IMR-90 (cell line): ENCODE measurements at regions not wholly inside any gene's neighbourhood (a gene's known extent, or its start where the extent isn't known, plus 50 kb on each side); places are given as distances from the start of the nearest gene placed in this dataset.

Experiments
- ATAC-seq: fragments of 200-7000 bp; cut with Tn5 transposase; 2 replicates; pipeline ENCODE4 v1.9.1; 2020; ENCODE audit warnings: low read depth, mild to moderate bottlenecking, moderate library complexity
- BruUV-seq: library from RNA; stranded (reverse); fragments of 400-500 nt; replicated peaks from 2 replicates; lab custom pipeline; 2021; lab: Mats Ljungman, UMichigan
- CTCF ChIA-PET: fragments of 300-600 bp; formaldehyde crosslinking; extraction: SDS; loops from one replicate; lab custom pipeline; 2021; ENCODE audit warnings: antibody characterized with exemption; lab: Yijun Ruan, JAX
- POLR2A ChIA-PET: fragments of 300-600 bp; sonication (Branson Sonifier 250); formaldehyde crosslinking; loops from one replicate; lab custom pipeline; 2022; ENCODE audit warnings: antibody characterized with exemption; ENCODE audit not compliant: unreplicated experiment; lab: Charles Lee
- DNase-seq: peaks from one replicate; pipeline ENCODE4 v3.0.0; 2013
- H2AFZ ChIP-seq: replicated peaks from 2 replicates; pipeline ENCODE3; 2013; ENCODE audit warnings: low read length, mild to moderate bottlenecking; ENCODE audit not compliant: poor library complexity
- H2AK5ac ChIP-seq: 2 replicates; pipeline ENCODE4 v1.6.1; 2013; ENCODE audit warnings: low read depth, low read length, inconsistent platforms
- H2AK9ac ChIP-seq: replicated peaks from 2 replicates; pipeline ENCODE3; 2013; ENCODE audit warnings: mild to moderate bottlenecking, low read depth, low read length, moderate library complexity; ENCODE audit not compliant: poor library complexity
- H2BK120ac ChIP-seq: 2 replicates; pipeline ENCODE4 v1.6.1; 2013; ENCODE audit warnings: low read depth, low read length, inconsistent platforms
- H2BK15ac ChIP-seq: 3 replicates; pipeline ENCODE4 v1.6.1; 2013; ENCODE audit warnings: low read depth, low read length, inconsistent platforms
- H2BK20ac ChIP-seq: 2 replicates; pipeline ENCODE4 v1.6.1; 2013; ENCODE audit warnings: low read depth, mild to moderate bottlenecking, inconsistent platforms, low read length, moderate library complexity
- H2BK5ac ChIP-seq: 2 replicates; pipeline ENCODE4 v1.6.1; 2013; ENCODE audit warnings: mild to moderate bottlenecking, low read depth, low read length, inconsistent platforms; ENCODE audit not compliant: poor library complexity, severe bottlenecking
- H3K14ac ChIP-seq: replicated peaks from 2 replicates; pipeline ENCODE4 v1.6.1; 2013; ENCODE audit warnings: low read depth, low read length, inconsistent platforms
- H3K18ac ChIP-seq: 2 replicates; pipeline ENCODE4 v1.6.1; 2013; ENCODE audit warnings: low read depth, low read length, control low read depth
- H3K23ac ChIP-seq: 2 replicates; pipeline ENCODE4 v1.6.1; 2013; ENCODE audit warnings: low read depth, low read length, inconsistent platforms
- H3K27ac ChIP-seq: 2 replicates; pipeline ENCODE4 v1.5.1; 2013; ENCODE audit warnings: mild to moderate bottlenecking, control low read depth, low read length; ENCODE audit not compliant: insufficient read depth
- H3K27me3 ChIP-seq: 2 replicates; pipeline ENCODE4 v1.6.1; 2013; ENCODE audit warnings: low read length; ENCODE audit not compliant: control insufficient read depth, insufficient read depth
- H3K36me3 ChIP-seq: 2 replicates; pipeline ENCODE4 v1.6.1; 2013; ENCODE audit warnings: low read length, mixed read lengths; ENCODE audit not compliant: control insufficient read depth, insufficient read depth
- H3K4ac ChIP-seq: 2 replicates; pipeline ENCODE4 v1.6.1; 2013; ENCODE audit warnings: low read depth, low read length, inconsistent platforms
- H3K4me1 ChIP-seq: 2 replicates; pipeline ENCODE4 v1.6.1; 2013; ENCODE audit warnings: low read length, mixed read lengths; ENCODE audit not compliant: control insufficient read depth, insufficient read depth
- H3K4me2 ChIP-seq: 2 replicates; pipeline ENCODE4 v1.6.1; 2013; ENCODE audit warnings: low read depth, mild to moderate bottlenecking, control low read depth, low read length, moderate library complexity
- H3K4me3 ChIP-seq: 2 replicates; pipeline ENCODE4 v1.5.1; 2013; ENCODE audit warnings: low read depth, mild to moderate bottlenecking, control low read depth, low read length, moderate library complexity; ENCODE audit not compliant: insufficient read depth
- H3K56ac ChIP-seq: 2 replicates; pipeline ENCODE4 v1.6.1; 2013; ENCODE audit warnings: low read length, inconsistent platforms; ENCODE audit not compliant: insufficient read depth; ENCODE audit errors: extremely low read depth
- H3K79me1 ChIP-seq, 2 experiments: 2 replicates each; pipeline ENCODE4 v1.6.1; 2013; ENCODE audit warnings: low read length in 2 of 2, inconsistent platforms in 1 of 2, low read depth in 1 of 2
- H3K9ac ChIP-seq: 2 replicates; pipeline ENCODE4 v1.6.1; 2013; ENCODE audit warnings: low read depth, low read length, control low read depth
- H3K9me1 ChIP-seq: 2 replicates; pipeline ENCODE4 v1.6.1; 2013; ENCODE audit warnings: low read length, inconsistent platforms; ENCODE audit not compliant: insufficient read depth
- H3K9me3 ChIP-seq: 2 replicates; pipeline ENCODE4 v1.6.1; 2013; ENCODE audit warnings: low read length; ENCODE audit not compliant: control insufficient read depth, insufficient read depth
- H4K20me1 ChIP-seq: 2 replicates; pipeline ENCODE4 v1.6.1; 2013; ENCODE audit warnings: low read length, inconsistent platforms; ENCODE audit not compliant: insufficient read depth
- H4K5ac ChIP-seq: 2 replicates; pipeline ENCODE4 v1.6.1; 2013; ENCODE audit warnings: mild to moderate bottlenecking, low read depth, low read length, control low read depth
- H4K8ac ChIP-seq, 2 experiments: 2 replicates each; pipeline ENCODE4 v1.6.1; 2013; ENCODE audit warnings: low read depth in 2 of 2, low read length in 2 of 2, control low read depth in 1 of 2, inconsistent platforms in 1 of 2
- H4K91ac ChIP-seq: 2 replicates; pipeline ENCODE4 v1.6.1; 2013; ENCODE audit warnings: low read depth, low read length, inconsistent platforms; ENCODE audit not compliant: insufficient read depth
- BHLHE40 ChIP-seq: fragments of 150-350 bp; IDR thresholded peaks from 2 replicates; pipeline ENCODE4 v1.6.1; 2016; ENCODE audit warnings: mild to moderate bottlenecking, low read depth, low read length
- CEBPB ChIP-seq: IDR thresholded peaks from 2 replicates; pipeline ENCODE4 v1.6.1; 2012; ENCODE audit warnings: low read depth, low read length, improper control_type of control experiment
- CHD1 ChIP-seq: IDR thresholded peaks from 2 replicates; pipeline ENCODE4 v1.6.1; 2012; ENCODE audit warnings: low read depth, low read length, improper control_type of control experiment
- ELK1 ChIP-seq: fragments of 150-350 bp; IDR thresholded peaks from 2 replicates; pipeline ENCODE4 v1.6.1; 2016; ENCODE audit warnings: low read depth, mild to moderate bottlenecking, low read length, moderate library complexity, borderline replicate concordance
- FOS ChIP-seq: fragments of 150-350 bp; IDR thresholded peaks from 2 replicates; pipeline ENCODE4 v1.6.1; 2016; ENCODE audit warnings: low read depth, low read length
- MAFK ChIP-seq: IDR thresholded peaks from 2 replicates; pipeline ENCODE4 v1.6.1; 2012; ENCODE audit warnings: low read depth, low read length, improper control_type of control experiment
- MAZ ChIP-seq: IDR thresholded peaks from 2 replicates; pipeline ENCODE4 v1.6.1; 2012; ENCODE audit warnings: low read depth, mild to moderate bottlenecking, low read length, improper control_type of control experiment, moderate library complexity, borderline replicate concordance
- MXI1 ChIP-seq: IDR thresholded peaks from 2 replicates; pipeline ENCODE4 v1.6.1; 2012; ENCODE audit warnings: low read depth, mild to moderate bottlenecking, low read length, moderate library complexity, borderline replicate concordance
- NFE2L2 ChIP-seq: fragments of 150-350 bp; IDR thresholded peaks from 2 replicates; pipeline ENCODE4 v1.6.1; 2016; ENCODE audit warnings: low read depth, mild to moderate bottlenecking, low read length
- POLR2A ChIP-seq: IDR thresholded peaks from 2 replicates; pipeline ENCODE4 v1.6.1; 2012; ENCODE audit warnings: mild to moderate bottlenecking, low read depth, low read length
- RAD21 ChIP-seq: IDR thresholded peaks from 2 replicates; pipeline ENCODE4 v1.6.1; 2012; ENCODE audit warnings: low read length, improper control_type of control experiment
- RCOR1 ChIP-seq: IDR thresholded peaks from 2 replicates; pipeline ENCODE4 v1.6.1; 2012; ENCODE audit warnings: mild to moderate bottlenecking, low read length, improper control_type of control experiment; ENCODE audit not compliant: insufficient replicate concordance
- RFX5 ChIP-seq: IDR thresholded peaks from 2 replicates; pipeline ENCODE4 v1.8.0; 2012; ENCODE audit warnings: low read depth, mild to moderate bottlenecking, low read length, moderate library complexity
- SMC3 ChIP-seq: fragments of 150-350 bp; IDR thresholded peaks from 2 replicates; pipeline ENCODE4 v1.6.1; 2016; ENCODE audit warnings: low read depth, mild to moderate bottlenecking, antibody characterized with exemption, low read length, moderate library complexity
- USF2 ChIP-seq: fragments of 150-350 bp; IDR thresholded peaks from 2 replicates; pipeline ENCODE4 v1.6.1; 2017; ENCODE audit warnings: mild to moderate bottlenecking, antibody characterized with exemption, low read length, low read depth
- WGBS, 2 experiments: methylation state at CpG; one replicate each; pipeline versions ENCODE4 v1.1.5 to v1.1.7; 2013; ENCODE audit warnings: missing lambda C conversion rate in 2 of 2; ENCODE audit not compliant: insufficient read length in 1 of 2; ENCODE audit errors: extremely low coverage in 2 of 2; 5-methylcytosine and 5-hydroxymethylcytosine counted together
- dilution Hi-C: fragments of 300-500 bp; cut with HindIII; formaldehyde crosslinking; loops from one replicate; pipeline ENCODE4 v1.14.3; 2018; ENCODE audit warnings: low sequenced_read_pairs; ENCODE audit not compliant: unreplicated experiment
- in situ Hi-C: fragments of 300-500 bp; cut with MboI; formaldehyde crosslinking; loops from 3 replicates; pipeline ENCODE4 v1.14.3; 2019; ENCODE audit warnings: low sequenced_read_pairs, inconsistent platforms, mixed read lengths
- intact Hi-C: fragments of 100-400 bp; cut with micrococcal nuclease; formaldehyde crosslinking; loops from 2 replicates; pipeline ENCODE4 v1.10.0; 2022
- TF ChIP-seq, protein P1 (sequence below): conservative IDR thresholded peaks from 2 replicates; pipeline ENCODE4 v1.5.1; 2012; ENCODE audit warnings: mild to moderate bottlenecking, low read depth, low read length, improper control_type of control experiment

- Histone ChIP-seq H3K56ac (no peak overlapping the region), H3K79me1 (no peaks in the 10 kb centered on the region), H3K9ac (no peak overlapping the region), H2AK5ac (no peak overlapping the region), H3K27me3 (no peaks in the 10 kb centered on the region), H2AFZ (no peak overlapping the region), H2BK5ac (no peak overlapping the region), H2AK9ac (no peak overlapping the region), H3K4me3 (no peak overlapping the region), H3K4ac (no peak overlapping the region), H4K20me1 (no peaks in the 10 kb centered on the region), H3K27ac (no peak overlapping the region), H3K9me1 (no peaks in the 10 kb centered on the region), H3K9me3 (peaks cover 12% of the 10 kb centered on the region; the same call in 1 of the 2 replicates), H3K36me3 (no peaks in the 10 kb centered on the region), H2BK20ac (no peak overlapping the region), H2BK120ac (no peak overlapping the region), H4K8ac (no peak overlapping the region), H4K91ac (no peak overlapping the region), H3K4me2 (no peak overlapping the region), H2BK15ac (no peak overlapping the region), H3K18ac (no peak overlapping the region), H4K5ac (no peak overlapping the region), H3K23ac (no peak overlapping the region), H3K14ac (no peak overlapping the region), H3K4me1 (no peaks in the 10 kb centered on the region)
- intact Hi-C loops: no loop called here
- no peak for ATAC-seq
- TF ChIP-seq MXI1 (no peak), FOS (no peak), POLR2A (no peak), BHLHE40 (no peak), USF2 (no peak), ELK1 (no peak), CHD1 (no peak), MAZ (no peak), RCOR1 (no peak), NFE2L2 (no peak), CEBPB (no peak), MAFK (no peak), RFX5 (no peak), RAD21 (no peak), SMC3 (no peak)
- TF ChIP-seq, protein P1, sequence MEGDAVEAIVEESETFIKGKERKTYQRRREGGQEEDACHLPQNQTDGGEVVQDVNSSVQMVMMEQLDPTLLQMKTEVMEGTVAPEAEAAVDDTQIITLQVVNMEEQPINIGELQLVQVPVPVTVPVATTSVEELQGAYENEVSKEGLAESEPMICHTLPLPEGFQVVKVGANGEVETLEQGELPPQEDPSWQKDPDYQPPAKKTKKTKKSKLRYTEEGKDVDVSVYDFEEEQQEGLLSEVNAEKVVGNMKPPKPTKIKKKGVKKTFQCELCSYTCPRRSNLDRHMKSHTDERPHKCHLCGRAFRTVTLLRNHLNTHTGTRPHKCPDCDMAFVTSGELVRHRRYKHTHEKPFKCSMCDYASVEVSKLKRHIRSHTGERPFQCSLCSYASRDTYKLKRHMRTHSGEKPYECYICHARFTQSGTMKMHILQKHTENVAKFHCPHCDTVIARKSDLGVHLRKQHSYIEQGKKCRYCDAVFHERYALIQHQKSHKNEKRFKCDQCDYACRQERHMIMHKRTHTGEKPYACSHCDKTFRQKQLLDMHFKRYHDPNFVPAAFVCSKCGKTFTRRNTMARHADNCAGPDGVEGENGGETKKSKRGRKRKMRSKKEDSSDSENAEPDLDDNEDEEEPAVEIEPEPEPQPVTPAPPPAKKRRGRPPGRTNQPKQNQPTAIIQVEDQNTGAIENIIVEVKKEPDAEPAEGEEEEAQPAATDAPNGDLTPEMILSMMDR: no peak
- DNase-seq: no peak
- POLR2A ChIA-PET: no interaction called here
- CTCF ChIA-PET: no interaction called here
- WGBS, 2 experiments: no CpG with 5 or more reads among the region's 2 CpGs
- BruUV-seq: no TSS peak
- dilution Hi-C loops: no loop called here
- in situ Hi-C loops: no loop called here
These were observed 97.6 kb upstream of the LRRC3B start for GRCh38 chr3:26525013-26525412.
